ENCODE measurements at regions not wholly inside any gene's neighbourhood (a gene's known extent, or its start where the extent isn't known, plus 50 kb on each side); places are given as distances from the start of the nearest gene placed in this dataset.

- TF ChIP-seq CTCF (IDR thresholded peaks at IDR 0.05; ENCODE audit: insufficient read depth, low read depth, low read length) = no peak
- TF ChIP-seq EZH2 (IDR thresholded peaks at IDR 0.05; ENCODE audit: insufficient read depth, low read length) = no peak
Observed at GRCh38 chr9:118325757-118326156, 621.6 kb downstream of the TLR4 start.

Data from astrocyte (in vitro differentiated cells and primary cell).